ENCODE measurements at regions not wholly inside any gene's neighbourhood (a gene's known extent, or its start where the extent isn't known, plus 50 kb on each side); places are given as distances from the start of the nearest gene placed in this dataset.

DNA sequence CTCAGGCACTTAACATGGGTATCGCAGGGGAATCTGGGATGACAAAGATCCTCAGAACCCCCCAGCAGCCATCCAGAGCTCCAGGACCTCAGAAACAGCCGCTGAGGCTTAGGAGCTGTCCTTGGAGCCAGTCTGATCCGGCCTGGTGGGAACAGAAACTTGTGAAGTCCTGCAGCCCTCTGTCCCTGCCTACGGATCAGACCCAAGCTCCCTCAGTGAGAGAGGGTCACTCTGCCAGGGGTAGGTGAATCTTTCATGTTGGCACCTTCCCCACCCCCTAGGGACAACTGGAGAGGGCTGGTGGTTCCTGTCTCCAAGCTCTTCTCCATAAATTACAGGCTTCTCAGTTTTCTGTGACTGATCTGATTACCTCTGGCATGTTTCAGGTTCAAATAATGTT, 122.3 kb downstream of the TLR5 start:
- Histone ChIP-seq H2AFZ (ENCODE audit: control insufficient read depth, low read length) (no peak overlapping the region), H3K27ac (ENCODE audit: control insufficient read depth, insufficient read depth, low read length) (no peak overlapping the region), H3K9me1 (ENCODE audit: control insufficient read depth, extremely low read depth, insufficient read depth, low read length) (no peaks in the 10 kb centered on the region), H3K4me2 (ENCODE audit: control insufficient read depth, extremely low read depth, insufficient read depth, low read depth, low read length) (no peak overlapping the region), H4K20me1 (ENCODE audit: control insufficient read depth, extremely low read depth, insufficient read depth, low read length) (no peaks in the 10 kb centered on the region), H3K9ac (ENCODE audit: control insufficient read depth, extremely low read depth, insufficient read depth, low read length) (no peak overlapping the region), H3K4me3 (ENCODE audit: control insufficient read depth in 2 of 3, extremely low read depth in 1 of 3, insufficient read depth in 2 of 3, low read depth in 1 of 3, low read length in 3 of 3) (no peak overlapping the region), H3K27me3 (ENCODE audit: control insufficient read depth, extremely low read depth, insufficient read depth, low read length) (no peaks in the 10 kb centered on the region), H3K36me3 (ENCODE audit: control insufficient read depth in 2 of 2, extremely low read depth in 1 of 2, insufficient read depth in 2 of 2, low read length in 2 of 2) (no peaks in the 10 kb centered on the region), H3K4me1 (ENCODE audit: control insufficient read depth, extremely low read depth, insufficient read depth, low read length) (peaks cover 5% of the 10 kb centered on the region), H3K9me3 (ENCODE audit: control insufficient read depth, low read depth, low read length) (no peaks in the 10 kb centered on the region), H3K79me2 (ENCODE audit: control insufficient read depth, insufficient read depth, low read length) (no peaks in the 10 kb centered on the region)
- TF ChIP-seq, protein P1, sequence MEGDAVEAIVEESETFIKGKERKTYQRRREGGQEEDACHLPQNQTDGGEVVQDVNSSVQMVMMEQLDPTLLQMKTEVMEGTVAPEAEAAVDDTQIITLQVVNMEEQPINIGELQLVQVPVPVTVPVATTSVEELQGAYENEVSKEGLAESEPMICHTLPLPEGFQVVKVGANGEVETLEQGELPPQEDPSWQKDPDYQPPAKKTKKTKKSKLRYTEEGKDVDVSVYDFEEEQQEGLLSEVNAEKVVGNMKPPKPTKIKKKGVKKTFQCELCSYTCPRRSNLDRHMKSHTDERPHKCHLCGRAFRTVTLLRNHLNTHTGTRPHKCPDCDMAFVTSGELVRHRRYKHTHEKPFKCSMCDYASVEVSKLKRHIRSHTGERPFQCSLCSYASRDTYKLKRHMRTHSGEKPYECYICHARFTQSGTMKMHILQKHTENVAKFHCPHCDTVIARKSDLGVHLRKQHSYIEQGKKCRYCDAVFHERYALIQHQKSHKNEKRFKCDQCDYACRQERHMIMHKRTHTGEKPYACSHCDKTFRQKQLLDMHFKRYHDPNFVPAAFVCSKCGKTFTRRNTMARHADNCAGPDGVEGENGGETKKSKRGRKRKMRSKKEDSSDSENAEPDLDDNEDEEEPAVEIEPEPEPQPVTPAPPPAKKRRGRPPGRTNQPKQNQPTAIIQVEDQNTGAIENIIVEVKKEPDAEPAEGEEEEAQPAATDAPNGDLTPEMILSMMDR (optimal IDR thresholded peaks at IDR 0.05 in 1 of 3, IDR thresholded peaks at IDR 0.05 in 1 of 3, conservative IDR thresholded peaks at IDR 0.05 in 1 of 3; ENCODE audit: extremely low read depth in 1 of 3, insufficient read depth in 2 of 3, low read length in 3 of 3) = no peak
- TF ChIP-seq EZH2 (IDR thresholded peaks at IDR 0.05; ENCODE audit: low read length) = no peak
- DNase-seq (ENCODE audit: low read depth, low spot score) (no peak), FAIRE-seq (no peak)
- dilution Hi-C loops (cut with MboI; ENCODE audit: extremely low pct_ligation_motif_present, low sequenced_read_pairs) = no loop called here

DNA sequence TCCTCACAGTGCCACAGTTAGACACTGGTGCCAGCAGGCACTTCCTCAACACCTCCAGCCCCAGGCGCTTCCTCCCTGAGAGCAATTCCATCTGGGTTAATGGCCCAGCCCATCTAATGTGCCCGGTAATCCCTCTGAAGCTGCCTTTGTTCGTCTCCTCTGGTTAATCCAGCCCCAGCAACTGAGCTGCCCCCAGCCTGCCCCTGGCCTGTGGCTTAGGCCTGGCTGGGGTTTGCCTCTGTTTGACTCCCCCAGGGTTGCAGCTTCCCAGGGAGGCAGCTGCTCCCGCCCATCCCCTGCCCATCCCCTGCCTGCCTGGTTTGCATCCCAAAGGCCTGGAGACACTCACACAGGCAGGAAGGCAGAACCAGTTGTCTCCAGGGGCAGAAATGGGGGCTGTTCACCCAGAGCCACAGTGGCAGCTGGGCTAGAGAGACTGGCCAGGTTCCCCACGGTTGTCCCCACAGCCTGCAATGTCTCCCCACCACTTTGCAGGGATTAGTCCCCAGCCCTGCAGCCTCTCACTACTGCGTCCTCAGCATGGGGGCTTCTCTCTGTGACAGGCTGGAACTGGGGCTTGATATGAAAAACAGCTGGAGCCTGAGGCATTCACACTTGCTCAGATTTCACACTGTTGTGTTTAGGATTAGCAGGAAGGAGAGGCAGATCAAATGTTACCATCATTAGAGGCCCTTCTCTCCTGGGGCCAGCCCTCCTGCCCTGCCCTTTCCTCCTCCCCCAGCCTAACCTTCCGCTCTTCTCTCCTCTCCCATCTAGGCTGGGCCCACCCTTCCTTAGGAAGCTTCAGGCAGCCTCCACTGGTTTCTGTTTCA, 120.2 kb downstream of the TLR5 start:
- Histone ChIP-seq H2AFZ (ENCODE audit: control insufficient read depth, low read length) (no peak overlapping the region), H3K9ac (ENCODE audit: control insufficient read depth, extremely low read depth, insufficient read depth, low read length) (no peak overlapping the region), H3K9me1 (ENCODE audit: control insufficient read depth, extremely low read depth, insufficient read depth, low read length) (no peaks in the 10 kb centered on the region), H3K27me3 (ENCODE audit: control insufficient read depth, extremely low read depth, insufficient read depth, low read length) (no peaks in the 10 kb centered on the region), H3K4me3 (ENCODE audit: control insufficient read depth in 2 of 3, extremely low read depth in 1 of 3, insufficient read depth in 2 of 3, low read depth in 1 of 3, low read length in 3 of 3) (no peak overlapping the region), H4K20me1 (ENCODE audit: control insufficient read depth, extremely low read depth, insufficient read depth, low read length) (no peaks in the 10 kb centered on the region), H3K9me3 (ENCODE audit: control insufficient read depth, low read depth, low read length) (no peaks in the 10 kb centered on the region), H3K36me3 (ENCODE audit: control insufficient read depth in 2 of 2, extremely low read depth in 1 of 2, insufficient read depth in 2 of 2, low read length in 2 of 2) (no peaks in the 10 kb centered on the region), H3K27ac (ENCODE audit: control insufficient read depth, insufficient read depth, low read length) (no peak overlapping the region), H3K4me2 (ENCODE audit: control insufficient read depth, extremely low read depth, insufficient read depth, low read depth, low read length) (no peak overlapping the region), H3K79me2 (ENCODE audit: control insufficient read depth, insufficient read depth, low read length) (no peaks in the 10 kb centered on the region), H3K4me1 (ENCODE audit: control insufficient read depth, extremely low read depth, insufficient read depth, low read length) (peaks cover 5% of the 10 kb centered on the region)
- dilution Hi-C loops (cut with MboI; ENCODE audit: extremely low pct_ligation_motif_present, low sequenced_read_pairs) = no loop called here
- DNase-seq (ENCODE audit: low read depth, low spot score) (no peak), FAIRE-seq (peak; percentile 64)
- TF ChIP-seq, protein P1 (optimal IDR thresholded peaks at IDR 0.05 in 1 of 3, IDR thresholded peaks at IDR 0.05 in 1 of 3, conservative IDR thresholded peaks at IDR 0.05 in 1 of 3; ENCODE audit: extremely low read depth in 1 of 3, insufficient read depth in 2 of 3, low read length in 3 of 3) = no peak
- TF ChIP-seq EZH2 (IDR thresholded peaks at IDR 0.05; ENCODE audit: low read length) = no peak

Data from keratinocyte (primary cell).